Activated CD8-positive, alpha-beta T cell treated with anti-CD3 and anti-CD28 coated beads, Interleukin-2, amount 10 ng/mL, durations not matched to agents 7 days and 5 days (primary cell): ENCODE measurements at regions not wholly inside any gene's neighbourhood (a gene's known extent, or its start where the extent isn't known, plus 50 kb on each side); places are given as distances from the start of the nearest gene placed in this dataset.

Experiments
- ATAC-seq: fragments of 150-1000 bp; cut with Tn5 transposase; one replicate; pipeline ENCODE4 v1.10.0; 2021; ENCODE audit warnings: moderate library complexity
- CTCF ChIA-PET: fragments of 350-600 bp; sonication (Branson Sonifier 250); formaldehyde crosslinking; loops from one replicate; lab custom pipeline; 2021; ENCODE audit warnings: antibody characterized with exemption; lab: Charles Lee
- POLR2A ChIA-PET: fragments of 350-600 bp; sonication (Branson Sonifier 250); formaldehyde crosslinking; loops from one replicate; lab custom pipeline; 2021; ENCODE audit warnings: antibody characterized with exemption; lab: Charles Lee
- DNase-seq: peaks from one replicate; pipeline ENCODE4 v3.0.0-alpha.2; 2020
- H3K27ac Mint-ChIP-seq: one replicate; pipeline ENCODE4 v1.8.0; 2021; ENCODE audit warnings: mild to moderate bottlenecking, mixed read lengths
- H3K27me3 Mint-ChIP-seq: one replicate; pipeline ENCODE4 v1.8.0; 2021; ENCODE audit warnings: low read depth, mixed read lengths
- H3K36me3 Mint-ChIP-seq: one replicate; pipeline ENCODE4 v1.8.0; 2021; ENCODE audit warnings: low read depth, mixed read lengths
- H3K4me1 Mint-ChIP-seq: one replicate; pipeline ENCODE4 v1.8.0; 2021; ENCODE audit warnings: low read depth, mixed read lengths
- H3K4me3 Mint-ChIP-seq: one replicate; pipeline ENCODE4 v1.8.0; 2021; ENCODE audit warnings: mild to moderate bottlenecking, mixed read lengths
- H3K9me3 Mint-ChIP-seq: one replicate; pipeline ENCODE4 v1.8.0; 2022; ENCODE audit warnings: mixed read lengths; ENCODE audit not compliant: insufficient read depth

DNA sequence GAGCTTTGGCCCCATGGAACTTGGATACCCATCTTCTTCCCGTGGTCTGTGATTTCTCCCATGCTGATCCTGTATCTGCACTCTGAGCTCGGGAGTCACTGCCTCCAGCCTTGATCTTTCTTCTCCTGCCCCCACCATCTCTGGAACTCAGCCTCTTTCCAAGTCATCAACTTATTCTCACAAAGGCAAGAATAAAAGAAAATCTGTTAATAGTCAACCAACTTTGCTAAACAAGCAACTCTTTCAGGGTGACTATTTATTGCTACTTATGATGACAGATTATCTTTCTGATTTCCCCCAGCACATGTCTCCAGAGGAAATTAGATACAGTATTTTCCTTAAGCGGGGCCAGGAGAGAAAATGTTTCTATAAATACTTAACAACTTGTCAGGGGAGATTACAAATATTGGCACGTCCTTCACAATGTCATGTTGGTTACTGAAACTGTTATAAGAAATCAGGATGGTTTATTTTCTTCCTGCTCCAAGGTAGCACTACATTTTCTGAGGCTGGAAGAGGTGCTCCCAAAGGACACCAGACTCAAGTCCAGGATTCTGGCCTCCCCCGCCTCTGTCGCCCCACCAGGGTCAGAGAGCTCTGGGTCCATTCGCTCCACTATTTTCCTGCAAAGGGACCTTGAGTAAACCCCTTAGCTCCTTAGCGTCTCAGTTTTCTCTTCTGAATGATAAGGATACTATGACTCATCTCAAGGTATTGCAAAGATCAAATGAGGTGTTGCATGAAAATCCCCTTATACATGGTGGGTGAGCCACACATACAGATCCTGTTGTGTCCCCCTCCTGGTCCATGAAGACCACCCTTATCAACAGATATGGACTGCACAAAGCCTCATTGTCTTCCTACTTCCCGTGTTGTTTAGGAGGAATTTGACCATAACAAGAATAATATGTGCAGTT is 205.2 kb upstream of the WSCD1 start:
- Mint-ChIP-seq H3K4me1 (no peaks in the 10 kb centered on the region), H3K36me3 (no peaks in the 10 kb centered on the region), H3K4me3 (no peak overlapping the region), H3K27ac (no peak overlapping the region), H3K27me3 (peaks cover 4% of the 10 kb centered on the region), H3K9me3 (no peaks in the 10 kb centered on the region)
- ChIA-PET POLR2A (no interaction called here), CTCF (no interaction called here)
- DNase-seq (no peak), ATAC-seq (no peak)

DNA sequence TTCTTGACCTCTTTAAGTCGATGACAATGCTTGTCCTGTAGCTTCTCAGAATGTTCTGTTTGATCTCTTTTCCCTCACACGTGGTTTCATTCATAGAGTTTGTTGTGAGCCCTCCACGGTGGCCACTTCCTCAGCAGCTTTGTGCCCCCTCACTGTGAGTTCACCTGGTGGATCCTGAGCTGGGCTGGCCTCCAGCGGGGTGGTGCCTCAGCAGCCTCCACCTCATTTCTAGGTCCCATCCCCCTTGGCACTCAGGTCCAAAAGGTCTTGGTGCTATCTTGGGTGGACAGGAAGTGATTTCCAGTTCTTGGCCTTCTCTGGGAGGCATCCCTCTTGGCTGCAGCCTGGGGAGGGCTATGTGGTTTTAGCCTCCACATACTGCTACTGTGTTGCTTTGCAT is 203.2 kb upstream of the WSCD1 start:
- CTCF ChIA-PET = no interaction called here
- POLR2A ChIA-PET = no interaction called here
- ATAC-seq (no peak), DNase-seq (no peak)
- no peak overlapping the region for H3K27ac Mint-ChIP-seq
- H3K36me3 Mint-ChIP-seq = no peaks in the 10 kb centered on the region
- H3K4me1 Mint-ChIP-seq = no peaks in the 10 kb centered on the region
- peaks cover 4% of the 10 kb centered on the region for H3K27me3 Mint-ChIP-seq
- no peak overlapping the region for H3K4me3 Mint-ChIP-seq
- H3K9me3 Mint-ChIP-seq = no peaks in the 10 kb centered on the region

DNA sequence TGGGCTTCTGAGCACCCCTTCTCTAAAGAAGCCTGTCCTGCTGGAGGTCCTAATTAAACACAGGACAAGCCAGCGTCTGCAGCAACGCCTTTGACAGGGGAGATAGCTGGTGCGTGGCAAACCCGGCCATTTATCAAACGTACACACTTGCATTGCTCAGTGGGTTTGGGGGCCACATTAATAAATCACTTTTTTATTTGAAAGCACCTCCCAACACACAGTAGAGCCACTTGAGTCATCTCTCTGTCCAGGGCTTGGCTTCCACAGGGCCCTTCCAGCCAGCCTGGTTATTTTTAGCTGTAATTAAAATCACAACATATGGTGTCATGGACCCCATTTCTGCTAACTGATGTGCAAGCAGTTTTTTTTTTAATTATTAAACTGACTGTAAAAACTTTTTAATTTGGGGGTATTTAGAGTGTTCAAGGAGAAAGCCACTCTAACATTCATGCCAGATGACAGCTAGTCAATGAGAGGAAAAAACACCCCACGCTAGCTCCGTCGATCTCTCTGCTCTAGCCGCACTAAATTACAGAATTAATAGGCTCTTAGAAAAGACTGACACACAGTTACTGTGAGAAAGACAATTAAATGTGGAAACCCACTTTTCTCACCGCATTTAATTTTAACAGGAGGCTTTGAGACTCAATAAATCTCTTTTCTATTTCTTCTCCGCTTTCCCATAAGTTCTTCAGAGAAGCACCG is 201.0 kb upstream of the WSCD1 start:
- ATAC-seq = no peak
- no peak for DNase-seq
- no peak overlapping the region for H3K27ac Mint-ChIP-seq
- ChIA-PET CTCF (no interaction called here), POLR2A (no interaction called here)
- no peaks in the 10 kb centered on the region for H3K36me3 Mint-ChIP-seq
- no peaks in the 10 kb centered on the region for H3K9me3 Mint-ChIP-seq
- peaks cover 2% of the 10 kb centered on the region for H3K27me3 Mint-ChIP-seq
- H3K4me3 Mint-ChIP-seq = no peak overlapping the region
- H3K4me1 Mint-ChIP-seq = no peaks in the 10 kb centered on the region

DNA sequence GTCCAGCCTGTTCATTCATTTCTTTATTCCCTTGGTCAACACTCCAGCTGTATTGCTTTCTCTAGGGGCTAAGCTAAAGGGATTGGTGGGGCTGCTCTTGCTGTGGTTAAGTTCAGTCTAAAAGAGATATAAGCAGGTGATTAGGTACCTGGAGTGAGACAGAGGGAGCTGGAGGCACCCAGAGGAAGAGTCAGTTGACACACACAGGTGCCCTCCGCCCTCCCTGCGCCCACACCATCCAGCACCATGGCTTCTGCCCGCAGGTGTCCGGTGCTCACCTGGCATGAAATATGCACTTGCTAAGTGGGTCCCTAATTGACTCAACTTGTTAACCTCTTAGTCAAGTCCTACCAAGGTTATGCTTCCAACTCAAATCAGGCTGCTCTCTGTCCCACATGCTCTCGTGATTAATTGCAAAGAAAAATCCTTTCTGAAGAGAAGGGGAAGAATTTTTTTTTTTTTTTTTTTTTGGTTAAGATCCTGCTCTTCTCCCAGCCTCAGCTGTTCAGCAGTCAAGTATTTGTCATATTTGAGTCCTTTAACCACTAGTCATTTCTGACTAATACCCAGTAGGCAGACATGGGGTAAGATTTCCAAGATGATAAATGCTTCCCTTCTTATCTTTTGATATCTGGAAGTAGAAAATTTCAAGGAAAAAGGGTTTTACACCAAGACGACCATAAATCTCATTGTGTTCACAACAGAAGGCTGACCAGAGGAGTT is 199.8 kb upstream of the WSCD1 start:
- Mint-ChIP-seq H3K27ac (no peak overlapping the region), H3K4me3 (no peak overlapping the region), H3K36me3 (no peaks in the 10 kb centered on the region), H3K27me3 (peaks cover 2% of the 10 kb centered on the region), H3K9me3 (no peaks in the 10 kb centered on the region), H3K4me1 (no peaks in the 10 kb centered on the region)
- ChIA-PET POLR2A (no interaction called here), CTCF (no interaction called here)
- no peak for DNase-seq
- ATAC-seq = no peak

DNA sequence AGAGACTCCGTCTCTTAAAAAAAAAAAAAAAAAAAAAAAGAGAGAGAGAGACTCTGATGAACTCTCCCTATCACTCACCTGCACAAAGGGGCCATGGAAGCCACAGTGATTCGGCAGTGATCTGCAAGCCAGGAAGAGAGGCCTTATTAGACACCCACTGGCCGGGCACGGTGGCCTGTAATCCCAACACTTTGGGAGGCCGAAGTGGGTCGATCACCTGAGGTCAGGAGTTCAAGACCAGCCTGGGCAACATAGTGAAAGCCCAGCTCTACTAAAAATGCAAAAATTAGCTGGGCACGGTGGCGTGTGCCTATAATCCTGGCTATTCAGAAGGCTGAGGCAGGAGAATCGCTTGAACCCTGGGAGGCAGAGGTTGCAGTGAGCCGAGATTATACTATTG is 198.5 kb upstream of the WSCD1 start:
- H3K27ac Mint-ChIP-seq = no peak overlapping the region
- ATAC-seq (no peak), DNase-seq (no peak)
- no peaks in the 10 kb centered on the region for H3K9me3 Mint-ChIP-seq
- H3K4me1 Mint-ChIP-seq = no peaks in the 10 kb centered on the region
- no peaks in the 10 kb centered on the region for H3K36me3 Mint-ChIP-seq
- no peak overlapping the region for H3K4me3 Mint-ChIP-seq
- ChIA-PET POLR2A (no interaction called here), CTCF (no interaction called here)
- peaks cover 2% of the 10 kb centered on the region for H3K27me3 Mint-ChIP-seq

DNA sequence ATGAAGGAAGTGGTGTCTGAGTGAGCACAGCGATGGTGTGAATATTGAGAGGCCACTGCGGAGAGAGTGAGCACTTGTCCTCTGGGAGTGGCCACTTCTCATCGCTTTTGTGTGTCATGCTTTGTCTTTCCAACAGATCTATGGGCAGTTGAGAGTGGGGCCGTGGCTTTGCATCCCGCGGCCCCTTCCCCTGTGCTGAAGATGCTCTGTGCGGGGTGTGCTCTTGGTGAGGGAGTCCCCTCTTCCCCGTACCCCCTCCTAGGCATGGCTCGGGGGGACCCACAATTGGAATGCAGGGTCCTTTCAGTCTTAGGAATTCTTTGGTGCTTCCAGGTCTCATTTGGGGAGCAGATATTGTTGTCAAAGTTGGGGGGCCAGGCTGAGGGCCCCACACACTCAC is 197.3 kb upstream of the WSCD1 start:
- no peaks in the 10 kb centered on the region for H3K36me3 Mint-ChIP-seq
- ChIA-PET POLR2A (no interaction called here), CTCF (no interaction called here)
- H3K4me3 Mint-ChIP-seq = no peak overlapping the region
- no peak for ATAC-seq
- no peaks in the 10 kb centered on the region for H3K9me3 Mint-ChIP-seq
- no peaks in the 10 kb centered on the region for H3K4me1 Mint-ChIP-seq
- DNase-seq = no peak
- no peaks in the 10 kb centered on the region for H3K27me3 Mint-ChIP-seq
- no peak overlapping the region for H3K27ac Mint-ChIP-seq

DNA sequence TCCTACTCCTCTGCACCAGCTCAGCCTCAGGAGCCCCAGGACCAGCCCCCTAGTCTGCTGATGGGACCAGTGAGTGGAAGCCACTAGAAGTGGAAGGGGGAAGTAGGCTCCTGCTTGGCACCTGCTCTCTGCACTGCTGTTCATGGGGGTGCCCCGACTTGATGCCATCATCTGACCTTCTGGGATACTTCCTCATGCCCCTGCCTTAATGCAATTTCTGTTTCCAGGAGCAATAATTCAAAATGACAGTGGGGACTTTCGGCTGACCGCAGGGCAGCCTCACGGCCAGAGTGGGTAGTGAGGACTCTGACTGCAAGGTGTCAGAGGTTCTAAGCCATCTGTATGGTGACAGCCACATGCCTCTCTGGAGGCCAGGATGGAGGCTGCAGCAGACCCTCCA is 196.4 kb upstream of the WSCD1 start:
- H3K4me1 Mint-ChIP-seq = no peaks in the 10 kb centered on the region
- POLR2A ChIA-PET = no interaction called here
- H3K36me3 Mint-ChIP-seq = no peaks in the 10 kb centered on the region
- no peak overlapping the region for H3K4me3 Mint-ChIP-seq
- H3K27me3 Mint-ChIP-seq = peaks cover 2% of the 10 kb centered on the region
- ATAC-seq (no peak), DNase-seq (no peak)
- H3K27ac Mint-ChIP-seq = no peak overlapping the region
- CTCF ChIA-PET = no interaction called here
- no peaks in the 10 kb centered on the region for H3K9me3 Mint-ChIP-seq

DNA sequence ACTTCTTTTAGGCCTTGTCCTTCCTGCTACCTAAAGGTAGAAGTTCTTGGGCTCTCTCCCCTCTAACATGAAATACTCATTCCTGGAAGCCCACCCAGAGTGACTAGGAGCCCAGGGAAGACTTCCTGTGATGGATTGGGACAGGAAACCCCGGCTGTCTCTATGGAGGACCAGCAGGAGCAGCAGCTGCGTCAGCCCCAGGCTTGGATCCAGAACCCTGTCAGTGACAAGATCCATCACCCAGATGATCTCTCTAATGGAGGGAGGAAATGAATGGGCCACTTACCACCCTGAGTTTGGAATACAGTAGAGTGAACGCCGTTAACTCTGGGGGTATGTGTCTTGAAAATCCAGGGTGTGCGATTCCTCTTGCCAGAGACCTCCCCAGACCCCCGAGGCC is 195.7 kb upstream of the WSCD1 start:
- ChIA-PET POLR2A (no interaction called here), CTCF (no interaction called here)
- Mint-ChIP-seq H3K27ac (no peak overlapping the region), H3K4me3 (no peak overlapping the region), H3K27me3 (peaks cover 3% of the 10 kb centered on the region), H3K9me3 (no peaks in the 10 kb centered on the region), H3K36me3 (no peaks in the 10 kb centered on the region), H3K4me1 (no peaks in the 10 kb centered on the region)
- DNase-seq (no peak), ATAC-seq (no peak)

DNA sequence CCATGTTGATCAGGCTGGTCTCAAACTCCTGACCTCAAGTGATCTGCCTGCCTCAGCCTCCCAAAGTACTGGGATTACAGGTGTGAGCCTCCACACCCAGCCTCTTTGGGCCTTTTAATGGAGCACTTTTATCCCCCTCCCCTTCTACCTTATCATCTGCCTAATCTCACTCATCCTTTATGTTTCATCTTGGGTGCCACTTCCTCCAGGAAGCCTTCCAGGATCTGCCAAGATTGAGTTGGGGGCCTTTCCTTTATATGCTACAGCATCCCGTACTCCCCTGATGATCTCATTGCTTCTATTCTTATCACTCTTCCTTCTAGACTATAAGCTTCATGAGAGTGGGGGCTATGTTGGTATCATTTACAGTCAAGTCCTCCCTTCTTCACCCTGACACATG is 192.8 kb upstream of the WSCD1 start:
- no peak for DNase-seq
- ATAC-seq = no peak
- Mint-ChIP-seq H3K9me3 (no peaks in the 10 kb centered on the region), H3K36me3 (no peaks in the 10 kb centered on the region), H3K27me3 (peaks cover 9% of the 10 kb centered on the region), H3K27ac (no peak overlapping the region), H3K4me3 (no peak overlapping the region), H3K4me1 (no peaks in the 10 kb centered on the region)
- CTCF ChIA-PET = no interaction called here
- POLR2A ChIA-PET = no interaction called here

DNA sequence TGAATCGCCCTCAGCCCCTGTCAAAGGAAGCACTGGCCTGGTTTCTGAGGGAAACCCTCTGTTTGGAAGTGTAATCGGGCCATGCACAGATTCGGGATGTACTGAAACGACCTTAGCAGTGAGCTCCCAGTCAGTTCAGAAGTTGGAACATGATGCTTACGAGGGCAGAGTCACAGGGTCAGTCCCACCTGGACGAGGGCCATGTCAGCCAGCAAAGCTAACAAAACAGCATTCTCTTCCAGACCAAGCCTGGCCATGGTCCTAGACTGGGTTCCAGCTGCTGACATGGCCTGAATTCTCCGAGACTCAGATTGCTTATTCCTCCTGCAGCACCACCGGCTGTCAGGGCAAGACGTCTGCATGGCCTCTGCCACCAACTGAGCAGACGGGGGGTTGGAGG is 192.2 kb upstream of the WSCD1 start:
- H3K27ac Mint-ChIP-seq = no peak overlapping the region
- H3K4me3 Mint-ChIP-seq = no peak overlapping the region
- DNase-seq (no peak), ATAC-seq (no peak)
- no peaks in the 10 kb centered on the region for H3K9me3 Mint-ChIP-seq
- H3K36me3 Mint-ChIP-seq = no peaks in the 10 kb centered on the region
- ChIA-PET CTCF (no interaction called here), POLR2A (no interaction called here)
- peaks cover 9% of the 10 kb centered on the region for H3K27me3 Mint-ChIP-seq
- no peaks in the 10 kb centered on the region for H3K4me1 Mint-ChIP-seq

DNA sequence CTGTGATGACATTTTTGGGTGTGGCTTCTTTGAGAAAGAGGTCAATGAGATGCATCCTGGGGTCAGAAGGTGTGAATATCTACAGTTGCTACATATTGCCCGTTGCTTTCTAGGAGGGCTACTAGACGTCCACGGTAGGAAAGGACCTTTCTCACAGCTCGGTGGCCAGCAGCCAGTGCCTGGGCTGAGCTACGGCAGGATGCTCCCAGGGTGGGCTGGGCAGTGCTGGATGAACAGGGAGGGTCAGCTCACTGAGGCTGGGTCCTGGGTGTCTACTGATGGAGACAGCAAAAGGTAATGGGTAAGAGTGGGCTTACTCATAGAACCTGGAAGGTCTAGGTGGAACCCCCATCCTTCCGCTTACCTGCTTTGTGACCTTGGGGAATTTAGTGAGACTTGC is 188.3 kb upstream of the WSCD1 start:
- POLR2A ChIA-PET = no interaction called here
- ATAC-seq = no peak
- Mint-ChIP-seq H3K27me3 (peaks cover 9% of the 10 kb centered on the region), H3K9me3 (no peaks in the 10 kb centered on the region), H3K36me3 (no peaks in the 10 kb centered on the region), H3K27ac (no peak overlapping the region), H3K4me3 (no peak overlapping the region), H3K4me1 (no peaks in the 10 kb centered on the region)
- no peak for DNase-seq
- CTCF ChIA-PET = no interaction called here
